ENCODE measurements at regions not wholly inside any gene's neighbourhood (a gene's known extent, or its start where the extent isn't known, plus 50 kb on each side); places are given as distances from the start of the nearest gene placed in this dataset.

- Histone ChIP-seq H3K36me3 (ENCODE audit: control insufficient read depth, insufficient read depth, low read length) (no peaks in the 10 kb centered on the region), H3K4me3 (ENCODE audit: low read depth, low read length) (no peak overlapping the region), H3K27me3 (ENCODE audit: control insufficient read depth, insufficient read depth, low read length) (no peaks in the 10 kb centered on the region)
- no peak for DNase-seq (ENCODE audit: low read depth)
- no peak for TF ChIP-seq CTCF (IDR thresholded peaks at IDR 0.05; ENCODE audit: insufficient read depth, low read length, poor library complexity, severe bottlenecking)
These were observed 662.9 kb upstream of the ZNF608 start for GRCh38 chr5:125409234-125409860.

- no peak for DNase-seq (ENCODE audit: low read depth)
- Histone ChIP-seq H3K27me3 (ENCODE audit: control insufficient read depth, insufficient read depth, low read length) (no peaks in the 10 kb centered on the region), H3K4me3 (ENCODE audit: low read depth, low read length) (no peak overlapping the region), H3K36me3 (ENCODE audit: control insufficient read depth, insufficient read depth, low read length) (no peaks in the 10 kb centered on the region)
- TF ChIP-seq CTCF (IDR thresholded peaks at IDR 0.05; ENCODE audit: insufficient read depth, low read length, poor library complexity, severe bottlenecking) = no peak
These were observed 663.6 kb upstream of the ZNF608 start for GRCh38 chr5:125409861-125410536.

GRCh38 chr5:125410537-125411070 is 664.2 kb upstream of the ZNF608 start:
- no peak overlapping the region for H3K4me3 ChIP-seq (ENCODE audit: low read depth, low read length)
- TF ChIP-seq CTCF (IDR thresholded peaks at IDR 0.05; ENCODE audit: insufficient read depth, low read length, poor library complexity, severe bottlenecking) = no peak
- H3K36me3 ChIP-seq (ENCODE audit: control insufficient read depth, insufficient read depth, low read length) = no peaks in the 10 kb centered on the region
- DNase-seq (ENCODE audit: low read depth) = no peak
- H3K27me3 ChIP-seq (ENCODE audit: control insufficient read depth, insufficient read depth, low read length) = no peaks in the 10 kb centered on the region

GRCh38 chr5:125411071-125411743 is 664.8 kb upstream of the ZNF608 start:
- no peak for TF ChIP-seq CTCF (IDR thresholded peaks at IDR 0.05; ENCODE audit: insufficient read depth, low read length, poor library complexity, severe bottlenecking)
- H3K4me3 ChIP-seq (ENCODE audit: low read depth, low read length) = no peak overlapping the region
- H3K36me3 ChIP-seq (ENCODE audit: control insufficient read depth, insufficient read depth, low read length) = no peaks in the 10 kb centered on the region
- no peak for DNase-seq (ENCODE audit: low read depth)
- H3K27me3 ChIP-seq (ENCODE audit: control insufficient read depth, insufficient read depth, low read length) = no peaks in the 10 kb centered on the region

GRCh38 chr5:125411744-125412560 is 665.5 kb upstream of the ZNF608 start:
- no peak for DNase-seq (ENCODE audit: low read depth)
- TF ChIP-seq CTCF (IDR thresholded peaks at IDR 0.05; ENCODE audit: insufficient read depth, low read length, poor library complexity, severe bottlenecking) = peak; percentile 51
- Histone ChIP-seq H3K36me3 (ENCODE audit: control insufficient read depth, insufficient read depth, low read length) (no peaks in the 10 kb centered on the region), H3K27me3 (ENCODE audit: control insufficient read depth, insufficient read depth, low read length) (no peaks in the 10 kb centered on the region), H3K4me3 (ENCODE audit: low read depth, low read length) (no peak overlapping the region)

All from kidney epithelial cell (primary cell).